ENCODE measurements at regions not wholly inside any gene's neighbourhood (a gene's known extent, or its start where the extent isn't known, plus 50 kb on each side); places are given as distances from the start of the nearest gene placed in this dataset.

GRCh38 chr13:39856714-39857113 lies 201.3 kb downstream of the COG6 start:
- no peak overlapping the region for H3K4me3 Mint-ChIP-seq
- no peak for DNase-seq (ENCODE audit: low spot score)
- POLR2A ChIA-PET, result no interaction called here
- TF ChIP-seq E2F1 (CRISPR knock-in tag; IDR thresholded peaks at IDR 0.05) (no peak), TEAD1 (CRISPR knock-in tag; IDR thresholded peaks at IDR 0.05) (no peak), ETV6 (CRISPR knock-in tag; IDR thresholded peaks at IDR 0.05) (no peak), AFF4 (CRISPR knock-in tag; IDR thresholded peaks at IDR 0.05; ENCODE audit: borderline replicate concordance) (no peak)
- H3K36me3 Mint-ChIP-seq, result peaks cover 18% of the 10 kb centered on the region
- H3K4me1 Mint-ChIP-seq, result peaks cover 7% of the 10 kb centered on the region; the same call in 1 of the 2 replicates
- H3K27me3 Mint-ChIP-seq (ENCODE audit: low read depth), result 0 out of 2 replicates have a peak, but pooled peaks cover 3% of the 10 kb centered on the region
- H3K27ac Mint-ChIP-seq, result no peak overlapping the region
- peaks cover 23% of the 10 kb centered on the region for H3K9me3 Mint-ChIP-seq
- no peak for ATAC-seq
- CTCF ChIA-PET, result interaction anchor here (1.0 kb wide), 1 partner anchor 86 kb away, joined by 6 read pairs; no protein-coding TSS in a partner anchor

GRCh38 chr13:39858794-39859193 lies 203.3 kb downstream of the COG6 start:
- H3K4me3 Mint-ChIP-seq, result no peak overlapping the region
- H3K27me3 Mint-ChIP-seq (ENCODE audit: low read depth), result no peaks in the 10 kb centered on the region
- no peak for TF ChIP-seq ZNF425 (CRISPR knock-in tag; conservative IDR thresholded peaks at IDR 0.05)
- TF ChIP-seq JAZF1 (CRISPR knock-in tag; IDR thresholded peaks at IDR 0.05), result no peak
- no peak for TF ChIP-seq IRF2 (CRISPR knock-in tag; IDR thresholded peaks at IDR 0.05; ENCODE audit: borderline replicate concordance, low read depth)
- no peak for TF ChIP-seq JUN (CRISPR knock-in tag; IDR thresholded peaks at IDR 0.05)
- no peak for TF ChIP-seq ZBTB21 (CRISPR knock-in tag; IDR thresholded peaks at IDR 0.05; ENCODE audit: borderline replicate concordance)
- TF ChIP-seq, protein P1, sequence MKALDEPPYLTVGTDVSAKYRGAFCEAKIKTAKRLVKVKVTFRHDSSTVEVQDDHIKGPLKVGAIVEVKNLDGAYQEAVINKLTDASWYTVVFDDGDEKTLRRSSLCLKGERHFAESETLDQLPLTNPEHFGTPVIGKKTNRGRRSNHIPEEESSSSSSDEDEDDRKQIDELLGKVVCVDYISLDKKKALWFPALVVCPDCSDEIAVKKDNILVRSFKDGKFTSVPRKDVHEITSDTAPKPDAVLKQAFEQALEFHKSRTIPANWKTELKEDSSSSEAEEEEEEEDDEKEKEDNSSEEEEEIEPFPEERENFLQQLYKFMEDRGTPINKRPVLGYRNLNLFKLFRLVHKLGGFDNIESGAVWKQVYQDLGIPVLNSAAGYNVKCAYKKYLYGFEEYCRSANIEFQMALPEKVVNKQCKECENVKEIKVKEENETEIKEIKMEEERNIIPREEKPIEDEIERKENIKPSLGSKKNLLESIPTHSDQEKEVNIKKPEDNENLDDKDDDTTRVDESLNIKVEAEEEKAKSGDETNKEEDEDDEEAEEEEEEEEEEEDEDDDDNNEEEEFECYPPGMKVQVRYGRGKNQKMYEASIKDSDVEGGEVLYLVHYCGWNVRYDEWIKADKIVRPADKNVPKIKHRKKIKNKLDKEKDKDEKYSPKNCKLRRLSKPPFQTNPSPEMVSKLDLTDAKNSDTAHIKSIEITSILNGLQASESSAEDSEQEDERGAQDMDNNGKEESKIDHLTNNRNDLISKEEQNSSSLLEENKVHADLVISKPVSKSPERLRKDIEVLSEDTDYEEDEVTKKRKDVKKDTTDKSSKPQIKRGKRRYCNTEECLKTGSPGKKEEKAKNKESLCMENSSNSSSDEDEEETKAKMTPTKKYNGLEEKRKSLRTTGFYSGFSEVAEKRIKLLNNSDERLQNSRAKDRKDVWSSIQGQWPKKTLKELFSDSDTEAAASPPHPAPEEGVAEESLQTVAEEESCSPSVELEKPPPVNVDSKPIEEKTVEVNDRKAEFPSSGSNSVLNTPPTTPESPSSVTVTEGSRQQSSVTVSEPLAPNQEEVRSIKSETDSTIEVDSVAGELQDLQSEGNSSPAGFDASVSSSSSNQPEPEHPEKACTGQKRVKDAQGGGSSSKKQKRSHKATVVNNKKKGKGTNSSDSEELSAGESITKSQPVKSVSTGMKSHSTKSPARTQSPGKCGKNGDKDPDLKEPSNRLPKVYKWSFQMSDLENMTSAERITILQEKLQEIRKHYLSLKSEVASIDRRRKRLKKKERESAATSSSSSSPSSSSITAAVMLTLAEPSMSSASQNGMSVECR (CRISPR knock-in tag; IDR thresholded peaks at IDR 0.05; ENCODE audit: borderline replicate concordance), result no peak
- ATAC-seq (no peak), DNase-seq (ENCODE audit: low spot score) (no peak)
- H3K36me3 Mint-ChIP-seq, result peaks cover 5% of the 10 kb centered on the region; the same call in 1 of the 2 replicates
- no peak overlapping the region for H3K27ac Mint-ChIP-seq
- CTCF ChIA-PET, result no interaction called here
- POLR2A ChIA-PET, result no interaction called here
- H3K9me3 Mint-ChIP-seq, result peaks cover 7% of the 10 kb centered on the region
- peaks cover 7% of the 10 kb centered on the region; the same call in 1 of the 2 replicates for H3K4me1 Mint-ChIP-seq

- no peak overlapping the region for H3K27ac Mint-ChIP-seq
- TF ChIP-seq ZNF532 (CRISPR knock-in tag; IDR thresholded peaks at IDR 0.05; ENCODE audit: borderline replicate concordance) (no peak), ZSCAN18 (CRISPR knock-in tag; IDR thresholded peaks at IDR 0.05) (no peak), CDX4 (CRISPR knock-in tag; IDR thresholded peaks at IDR 0.05; ENCODE audit: borderline replicate concordance) (no peak)
These were observed 204.4 kb downstream of the COG6 start for GRCh38 chr13:39859898-39860297.

More at GRCh38 chr13:39859898-39860297, 204.4 kb downstream of the COG6 start:
- CTCF ChIA-PET, result no interaction called here
- DNase-seq (ENCODE audit: low spot score) (no peak), ATAC-seq (no peak)
- POLR2A ChIA-PET, result no interaction called here
- H3K36me3 Mint-ChIP-seq, result no peaks in the 10 kb centered on the region
- no peaks in the 10 kb centered on the region for H3K27me3 Mint-ChIP-seq (ENCODE audit: low read depth)
- H3K4me1 Mint-ChIP-seq, result peaks cover 7% of the 10 kb centered on the region; the same call in 1 of the 2 replicates
- H3K4me3 Mint-ChIP-seq, result no peak overlapping the region
- no peaks in the 10 kb centered on the region for H3K9me3 Mint-ChIP-seq
